ENCODE measurements at regions not wholly inside any gene's neighbourhood (a gene's known extent, or its start where the extent isn't known, plus 50 kb on each side); places are given as distances from the start of the nearest gene placed in this dataset.

DNA sequence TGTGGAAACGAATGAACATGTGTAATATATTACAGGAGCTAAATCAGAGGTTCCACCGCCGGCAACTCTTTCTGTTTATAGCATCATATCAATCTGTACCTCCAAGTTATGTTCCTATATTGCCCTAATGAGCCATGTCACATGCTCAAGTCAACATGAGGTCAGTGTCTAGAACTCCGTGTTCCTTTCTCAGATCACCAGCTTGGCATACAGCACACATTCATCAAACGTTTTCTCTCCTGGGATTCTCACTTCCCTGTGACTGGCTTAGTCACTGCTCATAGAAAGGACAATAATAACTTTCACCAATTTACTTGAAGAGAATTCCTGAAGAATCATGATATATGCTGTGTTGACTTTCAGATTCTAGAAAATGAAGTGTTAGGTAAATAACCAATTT lies 532.0 kb upstream of the SPANXN1 start:
- FAIRE-seq = no peak
- no peaks in the 10 kb centered on the region for H3K36me3 ChIP-seq (ENCODE audit: control insufficient read depth in 2 of 2, extremely low read depth in 1 of 2, insufficient read depth in 2 of 2, low read length in 2 of 2)
- no peak overlapping the region for H2AFZ ChIP-seq (ENCODE audit: control insufficient read depth, low read length)
- H3K9me3 ChIP-seq (ENCODE audit: control insufficient read depth, low read depth, low read length) = no peaks in the 10 kb centered on the region
- H3K4me2 ChIP-seq (ENCODE audit: control insufficient read depth, extremely low read depth, insufficient read depth, low read depth, low read length) = no peak overlapping the region
- no peak overlapping the region for H3K27ac ChIP-seq (ENCODE audit: control insufficient read depth, insufficient read depth, low read length)
- H3K27me3 ChIP-seq (ENCODE audit: control insufficient read depth, extremely low read depth, insufficient read depth, low read length) = no peaks in the 10 kb centered on the region
- no peaks in the 10 kb centered on the region for H4K20me1 ChIP-seq (ENCODE audit: control insufficient read depth, extremely low read depth, insufficient read depth, low read length)
- H3K9ac ChIP-seq (ENCODE audit: control insufficient read depth, extremely low read depth, insufficient read depth, low read length) = no peak overlapping the region
- H3K79me2 ChIP-seq (ENCODE audit: control insufficient read depth, insufficient read depth, low read length) = no peaks in the 10 kb centered on the region
- H3K4me3 ChIP-seq (ENCODE audit: control insufficient read depth in 2 of 3, extremely low read depth in 1 of 3, insufficient read depth in 2 of 3, low read depth in 1 of 3, low read length in 3 of 3) = no peak overlapping the region
- TF ChIP-seq, protein P1, sequence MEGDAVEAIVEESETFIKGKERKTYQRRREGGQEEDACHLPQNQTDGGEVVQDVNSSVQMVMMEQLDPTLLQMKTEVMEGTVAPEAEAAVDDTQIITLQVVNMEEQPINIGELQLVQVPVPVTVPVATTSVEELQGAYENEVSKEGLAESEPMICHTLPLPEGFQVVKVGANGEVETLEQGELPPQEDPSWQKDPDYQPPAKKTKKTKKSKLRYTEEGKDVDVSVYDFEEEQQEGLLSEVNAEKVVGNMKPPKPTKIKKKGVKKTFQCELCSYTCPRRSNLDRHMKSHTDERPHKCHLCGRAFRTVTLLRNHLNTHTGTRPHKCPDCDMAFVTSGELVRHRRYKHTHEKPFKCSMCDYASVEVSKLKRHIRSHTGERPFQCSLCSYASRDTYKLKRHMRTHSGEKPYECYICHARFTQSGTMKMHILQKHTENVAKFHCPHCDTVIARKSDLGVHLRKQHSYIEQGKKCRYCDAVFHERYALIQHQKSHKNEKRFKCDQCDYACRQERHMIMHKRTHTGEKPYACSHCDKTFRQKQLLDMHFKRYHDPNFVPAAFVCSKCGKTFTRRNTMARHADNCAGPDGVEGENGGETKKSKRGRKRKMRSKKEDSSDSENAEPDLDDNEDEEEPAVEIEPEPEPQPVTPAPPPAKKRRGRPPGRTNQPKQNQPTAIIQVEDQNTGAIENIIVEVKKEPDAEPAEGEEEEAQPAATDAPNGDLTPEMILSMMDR (optimal IDR thresholded peaks at IDR 0.05 in 1 of 3, IDR thresholded peaks at IDR 0.05 in 1 of 3, conservative IDR thresholded peaks at IDR 0.05 in 1 of 3; ENCODE audit: extremely low read depth in 1 of 3, insufficient read depth in 2 of 3, low read length in 3 of 3) = no peak
- no peak for TF ChIP-seq EZH2 (IDR thresholded peaks at IDR 0.05; ENCODE audit: low read length)
- dilution Hi-C loops (cut with MboI; ENCODE audit: extremely low pct_ligation_motif_present, low sequenced_read_pairs) = no loop called here
- H3K4me1 ChIP-seq (ENCODE audit: control insufficient read depth, extremely low read depth, insufficient read depth, low read length) = no peaks in the 10 kb centered on the region
- DNase-seq (ENCODE audit: low read depth, low spot score) = no peak
- no peaks in the 10 kb centered on the region for H3K9me1 ChIP-seq (ENCODE audit: control insufficient read depth, extremely low read depth, insufficient read depth, low read length)

DNA sequence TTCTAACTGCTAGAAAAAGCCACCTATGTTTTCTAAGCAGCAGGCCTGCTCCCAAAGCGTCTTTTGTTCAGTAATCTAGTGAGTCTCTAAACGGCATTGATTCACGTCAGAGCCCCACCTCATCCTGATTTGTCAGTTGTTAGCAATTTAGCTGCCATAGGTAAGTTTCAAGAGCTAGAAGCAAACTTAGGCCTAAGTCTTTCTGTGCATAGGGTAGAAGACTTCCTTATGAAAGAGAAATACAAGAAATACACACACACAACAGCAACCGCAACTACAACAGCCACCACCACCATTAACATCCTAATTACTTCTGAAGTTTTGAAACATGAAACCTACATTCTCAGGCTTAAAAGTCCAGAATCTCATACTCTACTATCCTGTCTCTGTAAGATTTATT lies 531.1 kb upstream of the SPANXN1 start:
- Histone ChIP-seq H3K27me3 (ENCODE audit: control insufficient read depth, extremely low read depth, insufficient read depth, low read length) (no peaks in the 10 kb centered on the region), H3K4me1 (ENCODE audit: control insufficient read depth, extremely low read depth, insufficient read depth, low read length) (no peaks in the 10 kb centered on the region), H3K36me3 (ENCODE audit: control insufficient read depth in 2 of 2, extremely low read depth in 1 of 2, insufficient read depth in 2 of 2, low read length in 2 of 2) (no peaks in the 10 kb centered on the region), H3K27ac (ENCODE audit: control insufficient read depth, insufficient read depth, low read length) (no peak overlapping the region), H3K9me1 (ENCODE audit: control insufficient read depth, extremely low read depth, insufficient read depth, low read length) (no peaks in the 10 kb centered on the region), H2AFZ (ENCODE audit: control insufficient read depth, low read length) (no peak overlapping the region), H4K20me1 (ENCODE audit: control insufficient read depth, extremely low read depth, insufficient read depth, low read length) (no peaks in the 10 kb centered on the region), H3K9me3 (ENCODE audit: control insufficient read depth, low read depth, low read length) (no peaks in the 10 kb centered on the region), H3K4me3 (ENCODE audit: control insufficient read depth in 2 of 3, extremely low read depth in 1 of 3, insufficient read depth in 2 of 3, low read depth in 1 of 3, low read length in 3 of 3) (no peak overlapping the region), H3K9ac (ENCODE audit: control insufficient read depth, extremely low read depth, insufficient read depth, low read length) (no peak overlapping the region), H3K4me2 (ENCODE audit: control insufficient read depth, extremely low read depth, insufficient read depth, low read depth, low read length) (no peak overlapping the region), H3K79me2 (ENCODE audit: control insufficient read depth, insufficient read depth, low read length) (no peaks in the 10 kb centered on the region)
- no peak for DNase-seq (ENCODE audit: low read depth, low spot score)
- no peak for FAIRE-seq
- dilution Hi-C loops (cut with MboI; ENCODE audit: extremely low pct_ligation_motif_present, low sequenced_read_pairs) = no loop called here
- TF ChIP-seq EZH2 (IDR thresholded peaks at IDR 0.05; ENCODE audit: low read length) = no peak
- TF ChIP-seq, protein P1 (optimal IDR thresholded peaks at IDR 0.05 in 1 of 3, IDR thresholded peaks at IDR 0.05 in 1 of 3, conservative IDR thresholded peaks at IDR 0.05 in 1 of 3; ENCODE audit: extremely low read depth in 1 of 3, insufficient read depth in 2 of 3, low read length in 3 of 3) = no peak
